ENCODE measurements at regions not wholly inside any gene's neighbourhood (a gene's known extent, or its start where the extent isn't known, plus 50 kb on each side); places are given as distances from the start of the nearest gene placed in this dataset.

- no peak overlapping the region for H3K4me3 ChIP-seq (ENCODE audit: low read depth, low read length, poor library complexity, severe bottlenecking)
- ChIA-PET CTCF (no interaction called here), POLR2A (ENCODE audit: low non-redundant PET) (no interaction called here)
- H3K27ac ChIP-seq (ENCODE audit: low read depth, low read length, poor library complexity, severe bottlenecking), result no peak overlapping the region
- intact Hi-C loops (cut with micrococcal nuclease; ENCODE audit: unreplicated experiment), result no loop called here
- no peaks in the 10 kb centered on the region for H3K4me1 ChIP-seq (ENCODE audit: insufficient read depth, low read length, poor library complexity, severe bottlenecking)
- no TSS peak for BruUV-seq (replicated peaks)
- no peaks in the 10 kb centered on the region for H3K9me3 ChIP-seq (ENCODE audit: low read depth, low read length, poor library complexity, severe bottlenecking)
- DNase-seq (ENCODE audit: low spot score), result no peak
- no peaks in the 10 kb centered on the region for H3K36me3 ChIP-seq (ENCODE audit: insufficient read depth, low read length, poor library complexity, severe bottlenecking)
- H3K27me3 ChIP-seq (replicated peaks; ENCODE audit: insufficient read depth, low read depth, low read length, poor library complexity), result no peaks in the 10 kb centered on the region
- TF ChIP-seq EZH2 (IDR thresholded peaks at IDR 0.05; ENCODE audit: borderline replicate concordance, low read depth, low read length, poor library complexity, severe bottlenecking) (no peak), CTCF (conservative IDR thresholded peaks at IDR 0.05; ENCODE audit: low read depth, low read length) (no peak)
Measured at GRCh38 chr3:59381282-59381681, 331.5 kb upstream of the CFAP20DC start.

- H3K4me1 ChIP-seq (ENCODE audit: insufficient read depth, low read length, poor library complexity, severe bottlenecking), result no peaks in the 10 kb centered on the region
- H3K27me3 ChIP-seq (replicated peaks; ENCODE audit: insufficient read depth, low read depth, low read length, poor library complexity), result no peaks in the 10 kb centered on the region
- intact Hi-C loops (cut with micrococcal nuclease; ENCODE audit: unreplicated experiment), result no loop called here
- ChIA-PET POLR2A (ENCODE audit: low non-redundant PET) (no interaction called here), CTCF (no interaction called here)
- H3K27ac ChIP-seq (ENCODE audit: low read depth, low read length, poor library complexity, severe bottlenecking), result no peak overlapping the region
- BruUV-seq (replicated peaks), result no TSS peak
- H3K9me3 ChIP-seq (ENCODE audit: low read depth, low read length, poor library complexity, severe bottlenecking), result no peaks in the 10 kb centered on the region
- H3K4me3 ChIP-seq (ENCODE audit: low read depth, low read length, poor library complexity, severe bottlenecking), result no peak overlapping the region
- DNase-seq (ENCODE audit: low spot score), result no peak
- H3K36me3 ChIP-seq (ENCODE audit: insufficient read depth, low read length, poor library complexity, severe bottlenecking), result no peaks in the 10 kb centered on the region
- TF ChIP-seq CTCF (conservative IDR thresholded peaks at IDR 0.05; ENCODE audit: low read depth, low read length) (no peak), EZH2 (IDR thresholded peaks at IDR 0.05; ENCODE audit: borderline replicate concordance, low read depth, low read length, poor library complexity, severe bottlenecking) (no peak)
Measured at GRCh38 chr3:59380146-59380545, 330.3 kb upstream of the CFAP20DC start.

GRCh38 chr3:59374818-59375211 lies 325.0 kb upstream of the CFAP20DC start:
- Histone ChIP-seq H3K4me1 (ENCODE audit: insufficient read depth, low read length, poor library complexity, severe bottlenecking) (no peaks in the 10 kb centered on the region), H3K9me3 (ENCODE audit: low read depth, low read length, poor library complexity, severe bottlenecking) (no peaks in the 10 kb centered on the region), H3K36me3 (ENCODE audit: insufficient read depth, low read length, poor library complexity, severe bottlenecking) (no peaks in the 10 kb centered on the region), H3K27ac (ENCODE audit: low read depth, low read length, poor library complexity, severe bottlenecking) (no peak overlapping the region), H3K27me3 (replicated peaks; ENCODE audit: insufficient read depth, low read depth, low read length, poor library complexity) (no peaks in the 10 kb centered on the region), H3K4me3 (ENCODE audit: low read depth, low read length, poor library complexity, severe bottlenecking) (no peak overlapping the region)
- ChIA-PET CTCF (no interaction called here), POLR2A (ENCODE audit: low non-redundant PET) (no interaction called here)
- no TSS peak for BruUV-seq (replicated peaks)
- intact Hi-C loops (cut with micrococcal nuclease; ENCODE audit: unreplicated experiment), result no loop called here
- DNase-seq (ENCODE audit: low spot score), result no peak
- TF ChIP-seq EZH2 (IDR thresholded peaks at IDR 0.05; ENCODE audit: borderline replicate concordance, low read depth, low read length, poor library complexity, severe bottlenecking), result no peak
- TF ChIP-seq CTCF (conservative IDR thresholded peaks at IDR 0.05; ENCODE audit: low read depth, low read length), result no peak
